ENCODE measurements at regions not wholly inside any gene's neighbourhood (a gene's known extent, or its start where the extent isn't known, plus 50 kb on each side); places are given as distances from the start of the nearest gene placed in this dataset.

DNA sequence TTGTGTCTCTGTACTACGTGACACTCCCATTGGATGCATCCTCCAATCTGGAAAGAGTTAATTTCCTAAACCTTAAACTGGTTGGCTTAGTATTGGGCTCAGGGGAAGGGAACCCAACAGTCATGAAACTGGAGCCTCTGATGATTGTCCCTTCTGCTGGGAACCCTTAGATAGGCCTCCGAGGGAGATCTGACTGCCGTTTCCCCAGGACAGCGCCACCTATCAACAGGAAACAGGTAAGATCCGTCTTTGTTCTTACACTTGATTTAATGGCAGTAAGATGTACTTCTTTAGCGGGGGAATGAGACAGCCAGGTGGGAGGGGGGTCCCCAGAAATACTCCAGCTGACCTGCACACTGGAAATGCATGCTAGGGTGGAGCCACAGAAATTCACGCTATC is 1749.6 kb downstream of the SI start (continued):
- TF ChIP-seq ZNF629 (tag by site-specific recombination; IDR thresholded peaks at IDR 0.05) (no peak), ZNF501 (tag by site-specific recombination; IDR thresholded peaks at IDR 0.05) (no peak)
- TF ChIP-seq, protein P1, sequence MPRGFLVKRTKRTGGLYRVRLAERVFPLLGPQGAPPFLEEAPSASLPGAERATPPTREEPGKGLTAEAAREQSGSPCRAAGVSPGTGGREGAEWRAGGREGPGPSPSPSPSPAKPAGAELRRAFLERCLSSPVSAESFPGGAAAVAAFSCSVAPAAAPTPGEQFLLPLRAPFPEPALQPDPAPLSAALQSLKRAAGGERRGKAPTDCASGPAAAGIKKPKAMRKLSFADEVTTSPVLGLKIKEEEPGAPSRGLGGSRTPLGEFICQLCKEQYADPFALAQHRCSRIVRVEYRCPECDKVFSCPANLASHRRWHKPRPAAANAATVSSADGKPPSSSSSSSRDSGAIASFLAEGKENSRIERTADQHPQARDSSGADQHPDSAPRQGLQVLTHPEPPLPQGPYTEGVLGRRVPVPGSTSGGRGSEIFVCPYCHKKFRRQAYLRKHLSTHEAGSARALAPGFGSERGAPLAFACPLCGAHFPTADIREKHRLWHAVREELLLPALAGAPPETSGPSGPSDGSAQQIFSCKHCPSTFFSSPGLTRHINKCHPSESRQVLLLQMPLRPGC (tag by site-specific recombination; IDR thresholded peaks at IDR 0.05): no peak

DNA sequence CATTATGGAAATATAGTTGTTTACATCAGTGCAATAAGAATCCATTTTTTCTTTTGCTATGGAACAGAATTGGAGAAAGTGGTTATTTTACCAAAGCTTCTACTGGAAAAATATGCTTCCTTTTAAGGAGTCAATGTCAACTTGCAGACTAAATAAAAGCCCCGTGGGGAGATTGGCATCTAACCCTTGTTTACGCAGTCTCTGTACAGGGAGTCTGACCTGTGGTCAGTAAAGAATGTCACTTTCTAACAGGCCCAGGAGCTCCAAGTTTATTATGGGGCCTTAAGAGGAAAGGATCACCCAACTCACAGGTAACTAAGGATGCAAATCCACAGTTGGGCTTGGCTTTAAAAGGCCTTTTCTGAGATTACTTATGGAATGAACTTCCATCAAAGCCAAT is 1751.2 kb downstream of the SI start:
- Histone ChIP-seq H3K9me3 (ENCODE audit: control insufficient read depth, insufficient read depth, low read depth, low read length) (no peaks in the 10 kb centered on the region), H3K4me3 (ENCODE audit: low read depth, low read length) (no peak overlapping the region), H3K36me3 (ENCODE audit: control insufficient read depth in 2 of 2, insufficient read depth in 1 of 2, low read length in 2 of 2) (no peaks in the 10 kb centered on the region), H3K4me1 (ENCODE audit: control insufficient read depth, insufficient read depth, low read length) (no peaks in the 10 kb centered on the region), H3K27ac (ENCODE audit: extremely low read depth, low read depth, low read length) (no peak overlapping the region)
- POLR2A ChIA-PET: no interaction called here
- CTCF ChIA-PET: no interaction called here
- TF ChIP-seq ZBTB8A (tag by site-specific recombination; IDR thresholded peaks at IDR 0.05): no peak
- TF ChIP-seq, protein P2, sequence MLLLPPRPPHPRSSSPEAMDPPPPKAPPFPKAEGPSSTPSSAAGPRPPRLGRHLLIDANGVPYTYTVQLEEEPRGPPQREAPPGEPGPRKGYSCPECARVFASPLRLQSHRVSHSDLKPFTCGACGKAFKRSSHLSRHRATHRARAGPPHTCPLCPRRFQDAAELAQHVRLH (tag by site-specific recombination; IDR thresholded peaks at IDR 0.05): no peak
- TF ChIP-seq ZNF785 (tag by site-specific recombination; IDR thresholded peaks at IDR 0.05): no peak
- no peak for TF ChIP-seq ZNF404 (tag by site-specific recombination; IDR thresholded peaks at IDR 0.05)
- TF ChIP-seq, protein P3, sequence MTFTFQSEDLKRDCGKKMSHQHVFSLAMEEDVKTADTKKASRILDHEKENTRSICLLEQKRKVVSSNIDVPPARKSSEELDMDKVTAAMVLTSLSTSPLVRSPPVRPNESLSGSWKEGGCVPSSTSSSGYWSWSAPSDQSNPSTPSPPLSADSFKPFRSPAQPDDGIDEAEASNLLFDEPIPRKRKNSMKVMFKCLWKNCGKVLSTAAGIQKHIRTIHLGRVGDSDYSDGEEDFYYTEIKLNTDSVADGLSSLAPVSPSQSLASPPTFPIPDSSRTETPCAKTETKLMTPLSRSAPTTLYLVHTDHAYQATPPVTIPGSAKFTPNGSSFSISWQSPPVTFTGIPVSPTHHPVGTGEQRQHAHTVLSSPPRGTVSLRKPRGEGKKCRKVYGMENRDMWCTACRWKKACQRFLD (tag by site-specific recombination; IDR thresholded peaks at IDR 0.05): no peak
- TF ChIP-seq WT1 (tag by site-specific recombination; IDR thresholded peaks at IDR 0.05): no peak
- TF ChIP-seq ZNF701 (tag by site-specific recombination; IDR thresholded peaks at IDR 0.05): no peak
- TF ChIP-seq, protein P4, sequence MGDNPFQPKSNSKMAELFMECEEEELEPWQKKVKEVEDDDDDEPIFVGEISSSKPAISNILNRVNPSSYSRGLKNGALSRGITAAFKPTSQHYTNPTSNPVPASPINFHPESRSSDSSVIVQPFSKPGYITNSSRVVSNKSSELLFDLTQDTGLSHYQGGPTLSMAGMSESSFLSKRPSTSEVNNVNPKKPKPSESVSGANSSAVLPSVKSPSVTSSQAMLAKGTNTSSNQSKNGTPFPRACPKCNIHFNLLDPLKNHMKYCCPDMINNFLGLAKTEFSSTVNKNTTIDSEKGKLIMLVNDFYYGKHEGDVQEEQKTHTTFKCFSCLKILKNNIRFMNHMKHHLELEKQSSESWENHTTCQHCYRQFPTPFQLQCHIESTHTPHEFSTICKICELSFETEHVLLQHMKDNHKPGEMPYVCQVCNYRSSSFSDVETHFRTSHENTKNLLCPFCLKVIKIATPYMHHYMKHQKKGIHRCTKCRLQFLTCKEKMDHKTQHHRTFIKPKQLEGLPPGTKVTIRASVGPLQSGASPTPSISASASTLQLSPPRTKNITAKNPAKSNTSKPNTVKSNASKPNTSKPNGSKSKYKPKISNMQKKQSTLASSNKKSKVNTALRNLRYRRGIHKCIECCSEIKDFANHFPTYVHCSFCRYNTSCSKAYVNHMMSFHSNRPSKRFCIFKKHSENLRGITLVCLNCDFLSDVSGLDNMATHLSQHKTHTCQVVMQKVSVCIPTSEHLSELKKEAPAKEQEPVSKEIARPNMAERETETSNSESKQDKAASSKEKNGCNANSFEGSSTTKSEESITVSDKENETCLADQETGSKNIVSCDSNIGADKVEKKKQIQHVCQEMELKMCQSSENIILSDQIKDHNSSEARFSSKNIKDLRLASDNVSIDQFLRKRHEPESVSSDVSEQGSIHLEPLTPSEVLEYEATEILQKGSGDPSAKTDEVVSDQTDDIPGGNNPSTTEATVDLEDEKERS (tag by site-specific recombination; IDR thresholded peaks at IDR 0.05): no peak
- TF ChIP-seq ZNF530 (tag by site-specific recombination; IDR thresholded peaks at IDR 0.05; ENCODE audit: low read depth): no peak
- TF ChIP-seq ZNF146 (tag by site-specific recombination; IDR thresholded peaks at IDR 0.05): no peak
- TF ChIP-seq, protein P5, sequence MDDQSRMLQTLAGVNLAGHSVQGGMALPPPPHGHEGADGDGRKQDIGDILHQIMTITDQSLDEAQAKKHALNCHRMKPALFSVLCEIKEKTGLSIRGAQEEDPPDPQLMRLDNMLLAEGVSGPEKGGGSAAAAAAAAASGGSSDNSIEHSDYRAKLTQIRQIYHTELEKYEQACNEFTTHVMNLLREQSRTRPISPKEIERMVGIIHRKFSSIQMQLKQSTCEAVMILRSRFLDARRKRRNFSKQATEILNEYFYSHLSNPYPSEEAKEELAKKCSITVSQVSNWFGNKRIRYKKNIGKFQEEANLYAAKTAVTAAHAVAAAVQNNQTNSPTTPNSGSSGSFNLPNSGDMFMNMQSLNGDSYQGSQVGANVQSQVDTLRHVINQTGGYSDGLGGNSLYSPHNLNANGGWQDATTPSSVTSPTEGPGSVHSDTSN (CRISPR knock-in tag; IDR thresholded peaks at IDR 0.05): no peak
- no peak for TF ChIP-seq SCRT1 (tag by site-specific recombination; IDR thresholded peaks at IDR 0.05; ENCODE audit: borderline replicate concordance)
- no peak for TF ChIP-seq ZNF426 (tag by site-specific recombination; IDR thresholded peaks at IDR 0.05)
- no peak for TF ChIP-seq ZNF626 (tag by site-specific recombination; IDR thresholded peaks at IDR 0.05)
- TF ChIP-seq, protein P6, sequence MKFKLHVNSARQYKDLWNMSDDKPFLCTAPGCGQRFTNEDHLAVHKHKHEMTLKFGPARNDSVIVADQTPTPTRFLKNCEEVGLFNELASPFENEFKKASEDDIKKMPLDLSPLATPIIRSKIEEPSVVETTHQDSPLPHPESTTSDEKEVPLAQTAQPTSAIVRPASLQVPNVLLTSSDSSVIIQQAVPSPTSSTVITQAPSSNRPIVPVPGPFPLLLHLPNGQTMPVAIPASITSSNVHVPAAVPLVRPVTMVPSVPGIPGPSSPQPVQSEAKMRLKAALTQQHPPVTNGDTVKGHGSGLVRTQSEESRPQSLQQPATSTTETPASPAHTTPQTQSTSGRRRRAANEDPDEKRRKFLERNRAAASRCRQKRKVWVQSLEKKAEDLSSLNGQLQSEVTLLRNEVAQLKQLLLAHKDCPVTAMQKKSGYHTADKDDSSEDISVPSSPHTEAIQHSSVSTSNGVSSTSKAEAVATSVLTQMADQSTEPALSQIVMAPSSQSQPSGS (tag by site-specific recombination; IDR thresholded peaks at IDR 0.05; ENCODE audit: low read depth): no peak
- TF ChIP-seq IKZF3 (tag by site-specific recombination; IDR thresholded peaks at IDR 0.05): no peak
- no peak for TF ChIP-seq ZBTB21 (tag by site-specific recombination; IDR thresholded peaks at IDR 0.05)
- TF ChIP-seq, protein P7, sequence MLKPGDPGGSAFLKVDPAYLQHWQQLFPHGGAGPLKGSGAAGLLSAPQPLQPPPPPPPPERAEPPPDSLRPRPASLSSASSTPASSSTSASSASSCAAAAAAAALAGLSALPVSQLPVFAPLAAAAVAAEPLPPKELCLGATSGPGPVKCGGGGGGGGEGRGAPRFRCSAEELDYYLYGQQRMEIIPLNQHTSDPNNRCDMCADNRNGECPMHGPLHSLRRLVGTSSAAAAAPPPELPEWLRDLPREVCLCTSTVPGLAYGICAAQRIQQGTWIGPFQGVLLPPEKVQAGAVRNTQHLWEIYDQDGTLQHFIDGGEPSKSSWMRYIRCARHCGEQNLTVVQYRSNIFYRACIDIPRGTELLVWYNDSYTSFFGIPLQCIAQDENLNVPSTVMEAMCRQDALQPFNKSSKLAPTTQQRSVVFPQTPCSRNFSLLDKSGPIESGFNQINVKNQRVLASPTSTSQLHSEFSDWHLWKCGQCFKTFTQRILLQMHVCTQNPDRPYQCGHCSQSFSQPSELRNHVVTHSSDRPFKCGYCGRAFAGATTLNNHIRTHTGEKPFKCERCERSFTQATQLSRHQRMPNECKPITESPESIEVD (tag by site-specific recombination; IDR thresholded peaks at IDR 0.05): no peak

All from HEK293 (cell line).